Ovary (tissue), 3 donors: ENCODE measurements at regions not wholly inside any gene's neighbourhood (a gene's known extent, or its start where the extent isn't known, plus 50 kb on each side); places are given as distances from the start of the nearest gene placed in this dataset.

Source experiments
- EP300 ChIP-seq: sonication (generic); formaldehyde crosslinking; IDR thresholded peaks from one replicate; pipeline ENCODE4 v1.6.1; 2017; ENCODE audit warnings: antibody characterized with exemption
- TF ChIP-seq, protein P1 (sequence below), 3 donors: fragments of 450-650 bp in 2 of 3; fragments of 200-600 bp in 1 of 3; IDR thresholded peaks; one replicate each; pipeline versions ENCODE4 v1.5.1 to v1.8.0; 2016 to 2022; ENCODE audit warnings: antibody characterized with exemption in 3 of 3, mild to moderate bottlenecking in 1 of 3
- donor health status: DM: no; HTN: no; CAD: no.

DNA sequence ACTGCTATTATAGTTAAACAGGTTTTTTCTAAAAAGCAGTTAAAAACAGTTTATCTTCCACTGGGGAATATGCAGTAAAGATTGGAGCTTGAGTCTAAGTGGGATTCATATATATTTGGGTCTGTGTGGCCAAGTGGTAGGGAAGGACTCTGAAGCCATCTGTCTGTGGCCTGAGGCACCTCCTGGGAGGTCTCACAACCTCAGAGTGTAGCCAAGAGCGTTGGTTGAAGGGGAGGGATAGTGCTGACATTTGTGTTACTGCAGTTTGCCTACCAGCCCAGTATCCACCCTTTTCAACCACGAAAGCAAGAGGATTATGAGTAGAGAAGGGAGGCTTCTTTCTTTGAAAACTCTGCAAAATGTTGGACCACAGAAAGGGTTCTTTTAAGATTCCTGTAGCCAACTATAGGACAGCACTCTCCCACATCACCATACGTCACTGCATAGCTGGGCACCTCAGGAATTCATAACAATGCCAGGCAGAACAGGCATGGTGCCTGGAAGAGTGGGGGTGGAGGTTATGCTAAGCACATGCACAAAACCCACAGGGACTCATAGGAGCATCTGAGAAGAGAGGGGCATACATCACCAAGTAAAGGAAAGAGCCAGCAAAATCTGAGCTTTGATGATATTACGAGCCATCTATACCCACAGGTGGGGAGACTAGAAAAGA lies 90.5 kb upstream of the HEY2 start:
- TF ChIP-seq, protein P1, sequence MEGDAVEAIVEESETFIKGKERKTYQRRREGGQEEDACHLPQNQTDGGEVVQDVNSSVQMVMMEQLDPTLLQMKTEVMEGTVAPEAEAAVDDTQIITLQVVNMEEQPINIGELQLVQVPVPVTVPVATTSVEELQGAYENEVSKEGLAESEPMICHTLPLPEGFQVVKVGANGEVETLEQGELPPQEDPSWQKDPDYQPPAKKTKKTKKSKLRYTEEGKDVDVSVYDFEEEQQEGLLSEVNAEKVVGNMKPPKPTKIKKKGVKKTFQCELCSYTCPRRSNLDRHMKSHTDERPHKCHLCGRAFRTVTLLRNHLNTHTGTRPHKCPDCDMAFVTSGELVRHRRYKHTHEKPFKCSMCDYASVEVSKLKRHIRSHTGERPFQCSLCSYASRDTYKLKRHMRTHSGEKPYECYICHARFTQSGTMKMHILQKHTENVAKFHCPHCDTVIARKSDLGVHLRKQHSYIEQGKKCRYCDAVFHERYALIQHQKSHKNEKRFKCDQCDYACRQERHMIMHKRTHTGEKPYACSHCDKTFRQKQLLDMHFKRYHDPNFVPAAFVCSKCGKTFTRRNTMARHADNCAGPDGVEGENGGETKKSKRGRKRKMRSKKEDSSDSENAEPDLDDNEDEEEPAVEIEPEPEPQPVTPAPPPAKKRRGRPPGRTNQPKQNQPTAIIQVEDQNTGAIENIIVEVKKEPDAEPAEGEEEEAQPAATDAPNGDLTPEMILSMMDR (IDR thresholded peaks at IDR 0.05) = no peak
- TF ChIP-seq EP300 = no peak
